GM12892 (cell line): ENCODE measurements at regions not wholly inside any gene's neighbourhood (a gene's known extent, or its start where the extent isn't known, plus 50 kb on each side); places are given as distances from the start of the nearest gene placed in this dataset.

ENCODE experiments used
- POLR2A ChIP-seq: IDR thresholded peaks from 2 replicates; pipeline ENCODE4 v1.6.1; 2011; ENCODE audit warnings: low read depth, low read length, control low read depth
- POLR2AphosphoS5 ChIP-seq: IDR thresholded peaks from 2 replicates; pipeline ENCODE4 v1.6.1; 2011; ENCODE audit warnings: low read depth, low read length, control low read depth
- TAF1 ChIP-seq: IDR thresholded peaks from 2 replicates; pipeline ENCODE4 v1.6.1; 2011; ENCODE audit warnings: low read depth, mild to moderate bottlenecking, control low read depth, low read length, borderline replicate concordance

DNA sequence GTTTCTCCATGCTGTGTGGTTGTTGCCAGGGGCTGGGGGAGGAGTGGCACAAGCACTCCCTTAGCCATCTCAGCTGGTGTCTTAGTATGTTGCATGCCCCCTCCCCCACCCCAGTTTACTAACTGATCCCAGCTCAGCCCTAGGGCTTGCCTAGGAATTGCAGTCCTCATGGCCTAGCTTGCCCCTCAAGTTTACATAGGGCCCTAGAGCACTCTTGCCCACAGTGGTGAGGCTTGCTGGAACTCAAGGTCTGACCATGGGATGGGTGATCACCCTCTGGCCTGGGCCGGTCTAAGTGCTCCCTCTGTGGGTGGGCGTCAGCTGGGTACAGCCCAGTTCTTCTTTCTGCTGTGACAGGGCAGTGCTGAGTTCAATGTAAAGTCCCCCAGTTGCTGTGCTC lies 156.1 kb upstream of the PIEZO2 start:
- TF ChIP-seq POLR2A = no peak
- no peak for TF ChIP-seq POLR2AphosphoS5
- no peak for TF ChIP-seq TAF1
